GM18502 (cell line): ENCODE measurements at regions not wholly inside any gene's neighbourhood (a gene's known extent, or its start where the extent isn't known, plus 50 kb on each side); places are given as distances from the start of the nearest gene placed in this dataset.

ENCODE experiments used
- ATAC-seq: cut with Tn5 transposase; IDR thresholded peaks from one replicate; pipeline ENCODE4 v1.9.1; 2021; ENCODE audit warnings: mild to moderate bottlenecking; ENCODE audit not compliant: unreplicated experiment, poor library complexity

- ATAC-seq: no peak
These were observed 161.6 kb upstream of the BDNF start for GRCh38 chr11:27861706-27862430.

DNA sequence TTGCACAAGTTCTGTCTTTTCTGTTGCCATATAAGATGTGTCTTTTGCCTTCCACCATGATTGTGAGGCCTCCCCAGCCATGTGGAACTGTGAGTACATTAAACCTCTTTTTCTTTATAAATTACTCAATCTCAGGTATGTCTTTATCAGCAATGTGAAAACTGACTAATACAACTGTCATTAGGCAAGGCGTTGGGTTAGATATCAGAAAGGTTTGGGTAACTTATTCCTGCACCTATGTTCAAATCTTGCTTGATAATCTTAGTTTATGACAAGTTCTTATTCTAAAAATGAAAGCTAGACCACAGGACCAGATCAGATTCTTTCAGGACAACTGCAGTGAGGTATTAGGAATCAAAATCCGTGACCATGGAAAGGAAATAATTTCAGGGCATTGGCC lies 160.6 kb upstream of the BDNF start:
- ATAC-seq: no peak

- no peak for ATAC-seq
These were observed 158.6 kb upstream of the BDNF start for GRCh38 chr11:27858866-27859265.

- ATAC-seq: no peak
These were observed 157.3 kb upstream of the BDNF start for GRCh38 chr11:27857588-27857987.

GRCh38 chr11:27857014-27857413 lies 156.8 kb upstream of the BDNF start:
- peak; percentile 75 for ATAC-seq

DNA sequence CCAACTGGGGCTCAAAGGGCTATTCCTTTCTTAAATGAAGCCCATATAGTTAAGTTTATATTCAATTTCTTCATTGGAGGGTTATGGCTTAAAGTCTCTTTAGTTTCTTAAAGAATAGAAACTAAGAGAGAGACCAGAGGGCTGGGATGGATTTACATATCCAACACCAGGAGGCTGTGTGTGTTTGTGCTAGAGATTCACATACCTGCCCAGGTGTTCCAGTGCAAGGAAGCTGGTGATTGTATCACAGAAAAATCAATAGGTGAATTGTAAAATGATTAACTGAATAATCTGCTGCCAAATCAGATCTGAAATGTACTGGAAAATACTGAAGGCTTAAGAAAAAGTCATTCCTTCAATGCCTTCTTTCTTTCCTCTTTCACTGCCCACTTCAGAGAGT lies 148.2 kb upstream of the BDNF start:
- no peak for ATAC-seq

- ATAC-seq: no peak
These were observed 147.2 kb upstream of the BDNF start for GRCh38 chr11:27847496-27847895.

- ATAC-seq: peak; percentile 35
These were observed 142.0 kb upstream of the BDNF start for GRCh38 chr11:27842290-27842689.

- no peak for ATAC-seq
These were observed 140.8 kb upstream of the BDNF start for GRCh38 chr11:27841023-27841422.

- ATAC-seq: no peak
These were observed 139.1 kb upstream of the BDNF start for GRCh38 chr11:27839226-27839913.

DNA sequence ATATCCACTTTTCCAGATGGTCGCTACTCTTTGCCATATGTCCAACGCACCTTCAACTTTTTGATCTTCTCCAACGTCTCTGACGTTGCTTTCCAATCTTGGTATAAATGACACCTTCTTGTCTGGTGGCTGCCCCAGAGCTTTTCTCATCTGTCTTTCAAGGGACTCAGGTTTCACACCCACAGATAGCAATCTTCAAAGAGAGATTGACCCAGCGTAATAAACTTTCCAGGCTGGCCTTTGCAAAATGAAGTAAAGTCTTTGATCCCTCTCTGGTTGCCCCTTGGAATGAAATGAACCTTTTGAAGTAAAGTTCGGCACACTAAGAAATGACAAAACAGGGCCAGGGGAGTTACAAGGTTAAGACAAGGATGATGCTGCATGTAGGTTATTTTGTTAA lies 138.4 kb upstream of the BDNF start:
- no peak for ATAC-seq

DNA sequence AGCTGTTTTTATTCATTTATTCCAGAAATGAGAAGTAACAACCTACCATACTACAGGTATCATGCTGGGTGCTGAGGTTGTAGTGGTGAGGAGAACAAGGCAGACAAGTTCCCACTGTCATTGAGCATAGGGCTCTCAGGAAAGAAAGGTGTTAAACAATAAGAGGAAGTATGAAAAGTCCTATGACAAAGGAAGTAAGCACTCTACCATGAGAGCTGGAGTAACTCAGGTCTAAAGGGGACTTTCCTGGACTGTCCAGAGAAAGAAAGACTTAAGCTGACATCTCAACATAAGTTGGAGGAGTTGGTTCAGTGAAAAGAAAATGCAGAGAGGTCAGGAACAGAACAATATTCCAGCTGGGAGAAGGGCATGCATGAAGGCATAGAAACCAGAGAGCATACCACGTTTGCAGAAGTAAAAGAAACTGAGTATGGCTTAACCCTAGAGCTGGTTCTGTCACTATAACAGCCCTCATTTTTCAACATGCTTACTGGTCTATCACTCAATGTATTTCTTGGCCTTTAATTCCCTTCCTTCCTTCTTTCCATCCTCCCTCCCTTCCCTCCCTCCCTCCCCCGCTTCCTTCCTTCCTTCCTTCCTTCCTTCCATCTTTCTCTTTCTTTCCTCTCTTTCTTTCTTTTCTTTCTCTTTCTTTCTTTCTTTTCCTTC lies 137.8 kb upstream of the BDNF start:
- peak; percentile 92 for ATAC-seq

DNA sequence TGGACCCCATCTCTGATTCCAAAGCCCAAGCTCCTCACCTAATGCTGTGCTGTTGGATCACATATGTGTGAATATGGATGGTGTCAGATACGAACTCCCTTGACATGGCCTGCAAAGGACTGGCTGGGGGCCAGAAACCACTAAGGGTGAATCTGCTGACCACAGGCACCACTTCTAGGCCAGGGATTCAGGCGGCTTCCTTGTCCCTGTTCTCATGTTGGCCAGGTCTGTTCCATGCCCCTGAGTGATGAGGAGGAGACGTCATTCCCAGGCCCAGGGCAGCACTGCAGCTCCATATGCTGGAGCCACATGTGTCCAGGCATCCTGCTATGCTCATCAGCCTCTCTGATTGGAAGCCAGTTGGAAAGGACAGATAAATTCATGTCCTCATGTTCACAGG lies 130.0 kb upstream of the BDNF start:
- ATAC-seq: no peak

- no peak for ATAC-seq
These were observed 120.0 kb upstream of the BDNF start for GRCh38 chr11:27820249-27820648.

DNA sequence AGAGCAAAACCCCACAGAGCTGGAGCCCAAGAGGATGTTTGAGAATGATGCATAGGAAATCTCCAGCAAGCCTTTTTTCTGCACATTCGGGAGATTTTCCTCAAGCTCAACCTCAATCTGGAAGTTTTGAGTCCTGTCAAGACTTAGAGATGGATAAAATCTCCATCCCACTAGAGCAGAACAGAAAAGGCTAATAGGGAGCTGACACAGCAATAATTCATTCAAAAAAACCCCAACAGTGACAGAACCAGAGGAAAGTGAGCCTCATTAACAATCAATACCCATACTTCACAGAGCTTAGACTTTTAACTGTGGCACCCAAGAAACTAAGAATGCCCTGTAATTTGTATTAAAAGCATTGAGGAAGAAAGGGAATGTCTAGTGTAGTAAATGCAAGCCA lies 115.9 kb upstream of the BDNF start:
- ATAC-seq: no peak

GRCh38 chr11:27812341-27812740 lies 112.1 kb upstream of the BDNF start:
- no peak for ATAC-seq

- no peak for ATAC-seq
These were observed 107.3 kb upstream of the BDNF start for GRCh38 chr11:27807596-27807995.

DNA sequence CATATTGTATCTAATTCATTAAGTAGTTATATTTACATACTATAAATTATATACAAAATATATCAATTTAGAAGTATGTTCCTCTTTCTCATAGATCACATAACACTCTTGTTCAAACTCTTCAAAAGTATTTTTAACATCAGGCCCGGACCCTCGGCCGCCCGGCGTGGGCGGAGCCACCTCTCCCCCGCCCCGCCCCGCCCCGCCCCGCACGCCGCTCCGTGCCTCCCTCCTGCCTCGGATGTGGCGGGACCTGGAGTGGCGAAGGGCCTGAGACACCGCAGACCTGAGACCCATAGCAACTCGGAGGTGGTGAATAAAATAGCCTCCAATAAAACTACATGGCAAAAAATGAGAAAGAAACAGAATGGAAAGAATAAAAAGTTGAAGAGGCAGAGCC lies 105.9 kb upstream of the BDNF start:
- no peak for ATAC-seq

DNA sequence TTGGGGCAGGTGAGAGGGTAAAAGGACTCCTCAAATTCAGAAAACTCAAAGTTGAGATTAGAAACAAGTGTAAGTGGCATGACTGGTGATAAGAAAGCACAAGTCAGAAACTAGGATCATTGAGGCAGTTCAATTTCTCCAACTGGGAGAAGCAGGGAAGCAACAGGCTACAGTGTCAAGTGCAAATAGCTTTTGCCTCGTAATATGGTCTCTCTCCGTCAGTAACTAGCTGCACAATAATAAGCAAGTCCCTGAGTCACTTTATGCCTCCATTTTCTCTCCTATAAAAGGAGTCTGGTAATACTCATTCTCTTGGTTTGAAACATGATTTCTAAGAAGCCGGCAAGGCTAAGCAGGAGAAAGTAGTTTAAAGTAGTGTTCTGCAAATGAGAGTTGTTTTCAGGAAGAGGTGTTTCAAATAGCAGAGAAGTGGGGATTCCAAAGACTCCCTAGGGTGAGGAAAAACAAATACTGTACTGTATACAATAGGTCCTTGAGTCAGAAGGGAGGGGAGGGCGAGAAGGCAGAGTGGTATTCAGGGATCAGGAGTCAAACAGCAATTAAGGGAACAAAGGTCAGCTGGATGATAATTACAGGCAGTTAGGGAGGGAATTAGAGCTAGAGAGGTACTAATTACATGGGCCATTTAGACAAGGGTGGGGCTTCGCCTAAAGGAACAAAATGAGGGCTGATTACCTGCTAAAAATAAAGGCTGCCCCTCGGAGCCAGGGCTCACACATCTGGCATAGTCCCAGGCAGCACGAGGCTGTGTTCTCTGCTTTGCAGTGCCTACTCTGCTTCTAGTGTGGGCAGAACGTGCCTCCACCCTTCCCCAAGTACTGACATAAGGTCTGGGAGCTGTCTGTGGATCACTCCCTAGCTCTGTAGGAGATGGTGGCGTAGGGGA lies 96.0 kb upstream of the BDNF start:
- no peak for ATAC-seq

- ATAC-seq: no peak
These were observed 86.6 kb upstream of the BDNF start for GRCh38 chr11:27786864-27787263.

- no peak for ATAC-seq
These were observed 86.1 kb upstream of the BDNF start for GRCh38 chr11:27786331-27786730.
